ENCODE measurements at regions not wholly inside any gene's neighbourhood (a gene's known extent, or its start where the extent isn't known, plus 50 kb on each side); places are given as distances from the start of the nearest gene placed in this dataset.
"Not testable (repeated sequence)": the region's sequence is repeated elsewhere in the genome, so short reads cannot be mapped to it uniquely, and the experiment has no call there.

DNA sequence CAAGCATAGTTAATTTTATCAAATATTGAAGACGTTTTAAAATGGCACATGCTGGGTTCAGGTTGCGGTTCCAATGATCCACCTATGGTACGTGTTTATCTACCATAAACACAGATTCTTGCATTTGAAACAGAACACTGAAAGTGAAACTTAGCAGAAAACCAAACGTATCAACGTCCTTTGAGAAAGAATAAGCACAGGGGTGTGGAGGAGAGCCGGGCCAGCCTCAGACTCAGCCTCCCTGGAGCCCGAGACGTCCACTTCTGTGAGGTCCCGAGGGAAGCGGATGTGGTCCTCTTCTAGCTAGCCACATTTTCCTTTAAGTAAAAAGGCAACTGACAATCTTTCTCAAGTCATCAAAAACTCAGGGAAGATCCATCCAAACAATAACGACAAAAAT lies 195.9 kb downstream of the RTP5 start:
- Histone ChIP-seq H3K9me3 (peaks cover 0 to 2% (median 0%) of the 10 kb centered on the region in 3 donors), H3K36me3 (no peaks in the 10 kb centered on the region), H3K27ac (no peak overlapping the region), H3K4me1 (no peaks in the 10 kb centered on the region), H3K4me3 (no peak overlapping the region), H3K27me3 (peaks cover 32% of the 10 kb centered on the region)
- TF ChIP-seq EP300 (IDR thresholded peaks at IDR 0.05) = no peak
- no peak for TF ChIP-seq POLR2A (IDR thresholded peaks at IDR 0.05)
- TF ChIP-seq, protein P1, sequence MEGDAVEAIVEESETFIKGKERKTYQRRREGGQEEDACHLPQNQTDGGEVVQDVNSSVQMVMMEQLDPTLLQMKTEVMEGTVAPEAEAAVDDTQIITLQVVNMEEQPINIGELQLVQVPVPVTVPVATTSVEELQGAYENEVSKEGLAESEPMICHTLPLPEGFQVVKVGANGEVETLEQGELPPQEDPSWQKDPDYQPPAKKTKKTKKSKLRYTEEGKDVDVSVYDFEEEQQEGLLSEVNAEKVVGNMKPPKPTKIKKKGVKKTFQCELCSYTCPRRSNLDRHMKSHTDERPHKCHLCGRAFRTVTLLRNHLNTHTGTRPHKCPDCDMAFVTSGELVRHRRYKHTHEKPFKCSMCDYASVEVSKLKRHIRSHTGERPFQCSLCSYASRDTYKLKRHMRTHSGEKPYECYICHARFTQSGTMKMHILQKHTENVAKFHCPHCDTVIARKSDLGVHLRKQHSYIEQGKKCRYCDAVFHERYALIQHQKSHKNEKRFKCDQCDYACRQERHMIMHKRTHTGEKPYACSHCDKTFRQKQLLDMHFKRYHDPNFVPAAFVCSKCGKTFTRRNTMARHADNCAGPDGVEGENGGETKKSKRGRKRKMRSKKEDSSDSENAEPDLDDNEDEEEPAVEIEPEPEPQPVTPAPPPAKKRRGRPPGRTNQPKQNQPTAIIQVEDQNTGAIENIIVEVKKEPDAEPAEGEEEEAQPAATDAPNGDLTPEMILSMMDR (IDR thresholded peaks at IDR 0.05) = no peak
- TF ChIP-seq POLR2AphosphoS5 (IDR thresholded peaks at IDR 0.05) = no peak
- ATAC-seq = no peak
- 61 to 66% methylated on average over 7 to 11 of the region's 11 CpGs for WGBS, 2 donors (ENCODE audit: low coverage in 1 of 2)

DNA sequence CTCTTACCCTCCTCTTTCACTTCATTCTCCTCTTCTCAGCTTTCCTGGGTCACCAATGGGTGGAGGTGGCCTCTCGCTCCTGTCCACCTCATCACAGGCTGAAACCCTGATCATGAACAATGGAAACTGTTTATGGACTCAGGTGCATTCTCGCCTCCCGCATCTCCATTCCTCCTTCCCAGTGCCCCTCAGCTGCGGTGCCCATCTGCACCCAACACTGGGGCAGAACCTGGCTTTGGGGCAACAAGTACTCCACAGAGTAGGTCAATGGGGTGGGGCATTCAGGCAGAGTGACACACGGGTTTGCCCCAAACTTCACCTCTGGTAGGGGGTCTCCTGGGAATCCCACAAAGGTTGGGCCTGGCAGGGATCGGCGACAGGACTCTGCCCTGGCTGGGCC lies 199.5 kb downstream of the RTP5 start:
- H3K27ac ChIP-seq = peak overlapping the region in 1 of 4 donors; percentile 31
- 90% methylated on average over 2 of the region's 7 CpGs; no CpG with 5 or more reads in 1 of the 2 donors for WGBS, 2 donors (ENCODE audit: low coverage in 1 of 2)
- H3K9me3 ChIP-seq = no peaks in the 10 kb centered on the region
- H3K4me1 ChIP-seq = no peaks in the 10 kb centered on the region
- no peak overlapping the region for H3K4me3 ChIP-seq
- TF ChIP-seq POLR2A (IDR thresholded peaks at IDR 0.05) (no peak), EP300 (IDR thresholded peaks at IDR 0.05) (no peak), POLR2AphosphoS5 (IDR thresholded peaks at IDR 0.05) (no peak)
- TF ChIP-seq, protein P1 (IDR thresholded peaks at IDR 0.05) = no peak
- ATAC-seq = no peak
- peaks cover 47% of the 10 kb centered on the region for H3K27me3 ChIP-seq
- no peaks in the 10 kb centered on the region for H3K36me3 ChIP-seq

DNA sequence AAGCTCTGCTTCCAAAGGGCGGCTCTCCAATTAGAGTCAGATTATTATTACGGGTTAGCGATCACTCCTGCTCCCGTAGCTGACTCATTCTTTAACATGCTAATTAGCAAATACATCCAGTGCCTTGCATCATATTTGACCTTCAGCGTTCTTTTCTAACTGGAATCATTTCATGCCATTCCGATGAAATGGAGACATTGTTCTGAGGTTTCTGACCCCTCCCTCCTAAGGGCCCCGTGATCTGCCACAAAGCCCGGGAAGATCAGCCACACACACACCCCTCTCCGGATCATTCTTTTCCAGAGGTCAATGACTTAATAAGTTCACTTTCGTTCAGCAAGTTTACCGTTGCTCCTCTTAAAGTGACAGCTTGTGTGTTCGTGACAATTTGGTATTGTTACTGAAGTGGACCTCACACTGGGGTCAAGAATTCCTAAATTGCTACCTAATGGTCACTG lies 200.4 kb downstream of the RTP5 start:
- not testable (repeated sequence) for H3K4me3 ChIP-seq, H3K36me3 ChIP-seq, H3K9me3 ChIP-seq, H3K4me1 ChIP-seq
- H3K27ac ChIP-seq = peak overlapping the region in 1 of 4 donors; percentile 23
- WGBS, 2 donors (ENCODE audit: low coverage in 1 of 2) = 33 to 38% methylated on average over 3 to 10 of the region's 12 CpGs
- peaks cover 47% of the 10 kb centered on the region for H3K27me3 ChIP-seq
- peak; percentile 75 for ATAC-seq

DNA sequence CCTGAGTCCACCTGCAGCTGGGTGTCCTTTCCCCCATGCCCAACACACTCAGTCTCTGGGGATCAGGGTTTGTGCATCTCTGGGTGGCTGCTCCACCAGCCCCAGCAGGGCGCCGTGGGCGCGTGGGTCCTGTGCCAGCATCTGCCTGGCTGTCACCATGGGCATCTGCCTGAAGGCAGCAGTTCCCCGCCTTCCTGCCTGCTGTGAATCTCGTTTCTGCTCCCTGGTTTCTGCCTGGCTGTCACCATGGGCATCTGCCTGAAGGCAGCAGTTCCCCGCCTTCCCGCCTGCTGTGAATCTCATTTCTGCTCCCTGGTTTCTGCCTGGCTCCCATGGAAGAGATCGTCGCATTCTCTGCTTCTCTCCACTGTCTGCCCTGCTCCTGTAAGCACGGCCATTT lies 201.2 kb downstream of the RTP5 start:
- H3K27me3 ChIP-seq = peaks cover 53% of the 10 kb centered on the region
- H3K4me3 ChIP-seq, H3K9me3 ChIP-seq, H3K36me3 ChIP-seq, ATAC-seq, H3K27ac ChIP-seq, H3K4me1 ChIP-seq: not testable (repeated sequence)
- WGBS, 2 donors (ENCODE audit: low coverage in 1 of 2) = 84 to 90% methylated on average over 2 to 5 of the region's 11 CpGs

GRCh38 chr2:242071377-242071776 lies 201.8 kb downstream of the RTP5 start:
- WGBS, 2 donors (ENCODE audit: low coverage in 1 of 2) = 73 to 77% methylated on average over 5 of the region's 7 CpGs
- not testable (repeated sequence) for H3K9me3 ChIP-seq, H3K36me3 ChIP-seq, H3K4me3 ChIP-seq, H3K27ac ChIP-seq, H3K4me1 ChIP-seq, ATAC-seq
- peaks cover 60% of the 10 kb centered on the region for H3K27me3 ChIP-seq

DNA sequence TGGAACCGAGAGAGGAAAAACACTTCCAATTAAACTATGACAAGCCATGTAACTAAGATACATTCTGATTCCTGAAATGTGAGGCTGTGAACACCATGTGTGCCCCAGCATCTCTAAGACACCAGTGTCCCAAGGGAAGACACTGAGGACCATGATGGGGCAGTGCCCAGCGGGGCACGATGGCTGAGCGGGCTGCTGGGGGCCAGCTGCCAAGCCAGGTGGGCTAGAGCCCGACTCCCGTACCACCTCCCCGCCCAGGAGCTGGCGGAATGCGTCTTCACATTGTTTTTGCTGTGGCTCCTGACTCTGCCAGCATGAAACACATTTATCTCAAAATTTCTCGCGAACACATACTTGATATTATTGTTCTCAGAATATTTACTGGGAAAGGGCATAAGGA lies 202.4 kb downstream of the RTP5 start:
- WGBS, 2 donors (ENCODE audit: low coverage in 1 of 2) = 91% methylated on average over 9 of the region's 11 CpGs; no CpG with 5 or more reads in 1 of the 2 donors
- H3K4me3 ChIP-seq, H3K27ac ChIP-seq, H3K9me3 ChIP-seq, H3K36me3 ChIP-seq, ATAC-seq, H3K4me1 ChIP-seq: not testable (repeated sequence)
- H3K27me3 ChIP-seq = peaks cover 62% of the 10 kb centered on the region

DNA sequence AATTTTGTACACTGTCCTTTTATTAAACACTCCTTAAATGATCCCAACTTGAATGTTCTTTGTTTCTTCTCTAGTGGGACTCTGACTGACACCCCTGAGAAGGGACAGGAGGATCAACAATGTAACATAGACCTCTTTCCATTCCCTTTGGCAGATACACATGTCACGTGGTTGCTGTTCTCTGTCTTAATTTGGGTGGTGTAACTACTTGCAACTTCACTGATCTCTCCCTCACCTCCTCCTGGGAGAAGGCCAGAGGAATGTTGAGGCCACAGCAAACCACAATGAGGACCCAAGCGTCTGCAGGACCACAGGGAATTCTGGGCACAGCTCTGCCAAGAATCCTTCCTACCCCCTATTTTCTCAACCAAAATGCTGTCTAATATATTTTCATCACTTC lies 205.6 kb downstream of the RTP5 start:
- H3K4me1 ChIP-seq = no peaks in the 10 kb centered on the region
- H3K9me3 ChIP-seq = no peaks in the 10 kb centered on the region
- no peak overlapping the region for H3K4me3 ChIP-seq
- no peaks in the 10 kb centered on the region for H3K36me3 ChIP-seq
- H3K27me3 ChIP-seq = peaks cover 59% of the 10 kb centered on the region
- H3K27ac ChIP-seq = no peak overlapping the region
- TF ChIP-seq POLR2AphosphoS5 (IDR thresholded peaks at IDR 0.05) = no peak
- TF ChIP-seq, protein P1 (IDR thresholded peaks at IDR 0.05) = no peak
- no peak for TF ChIP-seq EP300 (IDR thresholded peaks at IDR 0.05)
- no peak for TF ChIP-seq POLR2A (IDR thresholded peaks at IDR 0.05)
- 0 to 42% methylated on average over 1 to 2 of the region's 2 CpGs for WGBS, 2 donors (ENCODE audit: low coverage in 1 of 2)
- ATAC-seq = no peak

Measured in gastroesophageal sphincter (tissue), 4 donors.